ENCODE measurements at regions not wholly inside any gene's neighbourhood (a gene's known extent, or its start where the extent isn't known, plus 50 kb on each side); places are given as distances from the start of the nearest gene placed in this dataset.
"Not testable (repeated sequence)": the region's sequence is repeated elsewhere in the genome, so short reads cannot be mapped to it uniquely, and the experiment has no call there.

DNA sequence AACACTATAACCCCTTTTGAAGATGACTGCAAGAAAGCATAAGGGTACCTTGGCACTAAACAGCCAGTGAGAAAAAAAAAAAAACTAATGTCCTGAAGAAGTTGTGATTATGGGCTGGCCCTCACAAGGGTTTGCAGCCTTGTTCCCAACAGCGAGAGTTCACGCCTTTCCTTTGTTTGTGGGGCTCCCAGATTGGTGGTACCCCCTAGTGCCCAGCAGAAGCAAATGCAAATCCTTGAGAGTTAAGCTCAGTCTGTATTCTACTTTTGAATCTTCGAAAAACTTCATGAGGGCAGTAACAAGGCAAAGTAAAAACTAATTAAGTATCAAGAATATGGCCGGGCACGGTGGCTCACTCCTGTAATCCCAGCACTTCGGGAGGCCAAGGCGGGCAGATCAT is 238.9 kb upstream of the LMO3 start:
- no peak for DNase-seq

DNA sequence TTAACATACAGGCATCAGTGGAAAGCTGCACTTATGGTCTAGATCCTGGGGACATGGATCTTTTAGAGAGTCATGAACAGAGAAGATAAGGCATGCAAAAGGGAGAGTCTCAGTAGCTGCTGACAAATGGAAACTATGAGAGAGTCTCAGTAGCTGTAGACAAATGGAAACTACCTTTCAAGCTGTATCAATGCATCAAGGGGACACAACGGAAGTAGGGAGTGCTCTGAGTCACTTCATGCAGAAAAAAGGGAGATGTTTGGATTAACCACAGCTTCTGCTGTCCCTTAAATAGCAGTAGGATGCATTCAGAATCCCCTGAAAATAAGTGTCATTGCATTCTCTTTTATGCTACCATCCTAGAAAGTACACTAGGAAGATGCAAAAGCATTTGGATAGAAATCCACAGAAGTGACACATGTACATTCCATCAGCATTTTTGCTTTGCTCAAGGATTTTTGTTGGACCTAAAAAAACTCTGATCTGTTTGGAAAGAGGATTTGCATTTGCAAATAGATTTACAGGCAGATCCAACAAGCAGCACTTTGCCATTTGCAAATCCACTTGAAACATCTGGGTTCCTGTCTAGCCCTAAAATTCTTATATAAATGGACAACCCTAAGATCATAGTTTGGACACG is 227.5 kb upstream of the LMO3 start:
- DNase-seq = no peak

DNA sequence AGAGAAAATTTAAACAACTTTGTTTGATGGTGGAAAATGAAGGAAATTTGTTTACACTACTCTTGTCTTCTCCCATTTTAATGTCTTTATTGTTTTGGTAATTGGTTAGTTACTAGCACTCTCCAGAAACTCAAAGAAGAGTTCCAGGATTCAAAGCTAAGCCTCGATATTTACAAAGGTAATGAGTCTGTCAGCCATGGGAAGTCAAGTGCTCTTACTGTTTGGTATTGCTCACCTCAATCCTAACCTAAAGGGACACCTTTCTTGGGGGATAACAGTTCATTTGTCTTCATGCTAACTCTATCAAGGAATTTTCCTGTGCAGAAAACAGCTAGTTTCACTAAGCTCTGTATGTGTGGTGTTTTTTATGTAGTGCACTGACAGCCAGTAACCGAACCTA is 222.9 kb upstream of the LMO3 start:
- DNase-seq = no peak

DNA sequence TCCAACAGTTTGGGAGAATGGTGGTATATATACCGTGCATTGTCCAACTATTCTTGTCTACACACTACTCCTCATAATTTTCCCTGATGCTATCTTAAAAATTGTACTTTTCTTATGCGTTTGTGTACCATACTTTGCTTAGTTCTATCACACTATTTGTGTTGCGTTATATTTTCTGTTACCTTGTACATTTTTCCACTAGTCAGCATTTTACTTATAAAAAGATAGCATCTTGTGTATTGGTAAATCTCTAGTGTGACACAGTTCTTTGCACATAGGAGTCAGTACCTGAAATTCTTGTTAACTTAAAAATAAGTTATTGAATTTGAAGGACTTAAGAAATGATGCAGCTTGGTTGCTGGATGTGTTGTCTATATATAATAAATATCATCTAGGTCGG is 201.8 kb upstream of the LMO3 start:
- DNase-seq = no peak

DNA sequence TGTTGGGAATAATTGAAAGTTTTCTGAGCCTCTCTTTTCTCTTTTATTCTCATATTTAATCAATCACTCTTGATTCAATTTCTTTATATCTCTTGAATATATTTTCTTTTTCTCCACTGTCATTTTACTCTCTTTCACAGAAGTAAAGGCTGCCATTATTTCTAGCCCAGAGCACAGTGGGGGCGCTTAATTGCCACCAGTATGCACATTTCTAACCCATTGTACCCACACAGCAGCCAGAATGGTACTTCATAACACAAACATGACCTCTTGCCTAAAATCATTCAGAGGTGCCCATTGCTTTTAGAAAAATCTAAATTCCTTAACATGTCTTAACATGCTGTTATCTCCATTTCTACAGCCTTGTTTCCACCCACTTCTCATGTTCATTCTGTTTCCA is 190.2 kb upstream of the LMO3 start:
- DNase-seq = no peak

DNA sequence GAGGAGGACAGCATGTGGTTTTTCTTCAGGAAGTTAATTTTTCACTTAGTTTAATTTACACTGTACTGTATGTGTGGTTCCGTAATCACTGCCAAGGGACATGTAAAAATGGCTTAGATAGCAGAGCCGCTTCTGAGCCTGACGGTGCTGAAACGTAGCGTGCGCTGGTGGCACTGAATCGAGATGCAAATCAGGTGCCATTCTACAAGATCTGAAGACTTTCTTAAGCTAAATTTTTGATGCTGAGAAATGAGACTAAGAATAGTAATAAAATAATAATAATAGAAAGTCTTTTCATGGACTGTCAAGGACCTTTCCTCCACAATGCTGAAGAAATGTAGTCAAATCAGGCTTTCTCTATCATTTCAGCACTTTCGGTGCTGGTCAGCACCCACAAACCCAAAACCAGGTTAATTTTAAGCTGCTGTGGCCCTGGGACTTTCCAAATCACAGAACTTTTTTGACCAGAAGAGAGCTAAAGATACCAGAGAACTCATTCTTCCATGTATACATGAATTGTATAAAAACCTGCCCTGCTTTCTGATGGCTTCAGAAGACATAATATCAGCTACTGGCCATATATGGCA is 183.3 kb upstream of the LMO3 start:
- DNase-seq = no peak

DNA sequence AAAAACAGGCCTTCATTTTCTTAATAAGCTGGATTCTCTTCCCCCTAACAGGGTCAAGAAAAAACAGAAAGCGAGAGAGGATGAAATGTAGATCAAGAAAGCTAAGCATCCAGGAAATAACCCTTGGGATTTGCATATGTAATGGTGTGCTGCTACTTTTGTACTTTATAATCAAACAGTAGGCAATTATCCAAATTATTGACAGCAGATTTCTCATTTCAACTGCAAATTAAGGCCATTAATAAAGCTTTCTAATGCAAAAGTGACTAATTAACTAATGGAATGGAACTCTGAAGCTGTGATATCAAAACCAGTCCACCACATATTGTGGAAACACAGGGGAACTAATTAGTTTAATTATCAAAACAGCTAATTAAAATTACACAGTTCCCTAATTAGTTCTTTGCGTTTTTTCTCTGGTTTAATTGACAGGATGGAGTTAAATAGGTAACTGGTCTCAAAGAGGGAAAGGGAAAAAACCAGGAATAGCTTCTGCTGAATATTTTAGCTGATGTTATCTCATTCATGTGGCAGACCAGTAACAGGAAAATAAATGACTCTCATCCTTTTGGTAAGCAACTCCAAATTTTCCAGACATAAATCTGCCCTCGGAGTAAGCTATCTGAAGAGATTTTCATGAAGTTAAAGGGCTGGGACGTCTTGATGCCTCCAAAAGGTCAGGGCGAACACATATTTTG is 182.7 kb upstream of the LMO3 start:
- no peak for DNase-seq

DNA sequence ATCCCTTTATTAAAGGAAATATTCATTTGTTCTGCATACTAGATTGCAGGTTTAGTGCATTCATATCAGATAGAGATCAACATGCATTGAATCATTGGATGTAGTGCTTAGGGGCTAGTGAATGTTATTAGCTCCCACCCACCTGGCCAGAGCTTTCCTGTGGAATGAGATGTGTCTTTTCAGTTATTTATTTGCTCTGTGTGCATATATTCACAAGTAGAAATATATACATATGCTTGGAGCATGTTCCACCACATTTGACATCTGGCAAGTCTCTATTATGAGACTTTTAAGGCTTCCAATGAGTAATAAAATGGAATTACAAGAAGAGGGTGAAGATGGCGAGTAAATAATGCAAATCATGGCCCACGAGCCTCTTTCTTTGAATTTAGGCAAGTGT is 180.0 kb upstream of the LMO3 start:
- DNase-seq = no peak

DNA sequence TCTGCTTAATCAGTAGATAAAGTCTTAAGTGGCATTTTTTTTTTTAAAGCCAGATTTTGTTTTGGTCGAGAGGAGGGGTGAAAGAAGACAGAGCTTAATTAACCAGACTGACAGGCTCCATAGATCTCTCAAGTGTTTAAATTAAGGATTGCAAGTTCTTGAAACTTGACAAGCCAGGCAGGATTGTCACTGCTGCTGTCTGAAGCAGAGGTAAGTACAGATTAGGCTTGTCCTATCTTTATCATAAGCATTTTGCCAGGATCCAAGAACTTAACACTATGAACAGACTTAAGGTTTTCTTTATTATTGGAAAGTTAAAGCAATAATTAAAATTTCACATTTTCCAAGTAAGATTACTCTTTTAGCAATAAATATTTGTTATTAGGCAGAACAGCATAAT is 179.6 kb upstream of the LMO3 start:
- DNase-seq = no peak

DNA sequence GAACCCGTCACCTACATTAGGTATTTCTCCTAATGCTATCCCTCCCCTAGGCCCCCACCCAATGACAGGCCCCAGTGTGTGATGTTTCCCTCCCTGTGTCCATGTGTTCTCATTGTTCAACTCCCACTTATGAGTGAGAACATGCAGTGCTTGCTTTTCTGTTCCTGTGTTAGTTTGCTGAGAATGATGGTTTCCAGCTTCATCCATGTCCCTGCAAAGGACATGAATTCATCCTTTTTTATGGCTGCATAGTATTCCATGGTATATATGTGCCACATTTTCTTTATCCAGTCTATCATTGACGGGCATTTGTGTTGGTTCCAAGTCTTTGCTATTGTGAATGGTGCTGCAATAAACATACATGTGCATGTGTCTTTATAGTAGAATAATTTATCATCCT is 163.2 kb upstream of the LMO3 start:
- DNase-seq = not testable (repeated sequence)

DNA sequence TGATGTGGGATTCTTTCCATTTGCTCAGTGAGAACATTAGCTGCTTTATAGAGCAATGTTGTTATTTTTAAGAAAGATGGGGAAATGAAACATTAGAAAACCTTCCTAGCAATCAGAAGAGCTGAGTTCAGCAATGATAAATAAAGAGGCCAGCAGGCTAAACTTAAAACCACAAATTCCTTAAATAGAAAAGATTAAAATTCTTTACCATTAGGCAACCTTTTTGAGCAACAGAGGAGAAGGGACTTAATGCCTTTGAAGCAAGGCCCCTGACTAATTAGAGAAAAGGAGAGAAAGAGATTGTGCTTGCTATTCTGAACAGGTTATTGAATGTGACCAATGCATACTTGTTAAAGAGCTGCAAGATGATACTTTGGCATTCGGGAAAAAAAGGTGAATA is 160.8 kb upstream of the LMO3 start:
- no peak for DNase-seq

DNA sequence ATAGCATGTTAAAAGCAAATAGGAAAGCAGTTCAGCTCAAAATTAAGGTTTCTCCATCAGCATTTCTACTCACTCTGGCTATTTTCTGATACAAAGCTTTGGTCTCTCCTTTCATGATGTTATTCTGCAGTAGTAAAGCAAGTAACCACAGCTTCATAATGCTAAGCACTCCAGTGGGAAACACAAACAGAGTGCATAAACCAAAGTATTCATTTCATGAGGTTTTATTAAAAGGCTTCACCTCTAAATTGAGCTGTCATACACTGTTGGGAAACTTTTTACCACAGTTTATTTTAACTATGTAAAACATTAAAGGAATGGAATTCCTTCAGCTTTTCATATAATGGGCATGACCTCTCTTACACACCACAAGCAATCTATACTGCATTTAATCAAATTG is 157.9 kb upstream of the LMO3 start:
- no peak for DNase-seq

DNA sequence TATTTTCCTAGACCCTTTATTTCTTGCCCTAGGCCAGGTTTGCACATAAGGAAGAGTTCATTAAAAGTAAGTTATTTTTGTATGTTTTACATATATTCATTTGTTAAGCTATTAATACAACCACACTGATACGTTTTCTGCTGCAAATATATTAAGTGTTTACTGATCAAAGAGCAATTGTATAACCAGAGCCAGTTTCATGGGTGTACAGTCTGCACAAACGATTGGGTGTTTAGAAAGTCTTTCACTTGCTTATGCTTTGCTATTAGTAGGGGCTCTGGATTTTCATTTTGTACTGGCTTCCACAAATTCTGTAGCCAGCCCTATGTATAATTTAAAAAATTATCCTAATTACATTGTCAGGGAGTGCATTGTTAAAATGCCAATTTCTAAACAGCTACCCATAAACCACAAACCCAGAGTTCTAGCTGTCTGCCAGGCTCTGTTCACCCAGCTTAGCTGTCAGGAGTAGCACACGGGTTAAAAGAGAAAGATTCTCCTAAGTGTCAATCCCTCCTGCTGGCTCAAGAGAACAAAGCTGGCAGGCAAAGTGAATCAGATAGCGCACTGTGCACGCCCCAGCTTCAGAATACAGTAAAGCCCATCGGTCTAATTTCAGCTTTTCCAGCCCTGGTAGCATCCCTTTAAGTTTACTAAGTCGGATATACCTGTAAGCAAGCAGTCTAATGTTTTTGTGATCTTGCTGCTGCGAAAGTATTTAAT is 151.0 kb upstream of the LMO3 start:
- no peak for DNase-seq

DNA sequence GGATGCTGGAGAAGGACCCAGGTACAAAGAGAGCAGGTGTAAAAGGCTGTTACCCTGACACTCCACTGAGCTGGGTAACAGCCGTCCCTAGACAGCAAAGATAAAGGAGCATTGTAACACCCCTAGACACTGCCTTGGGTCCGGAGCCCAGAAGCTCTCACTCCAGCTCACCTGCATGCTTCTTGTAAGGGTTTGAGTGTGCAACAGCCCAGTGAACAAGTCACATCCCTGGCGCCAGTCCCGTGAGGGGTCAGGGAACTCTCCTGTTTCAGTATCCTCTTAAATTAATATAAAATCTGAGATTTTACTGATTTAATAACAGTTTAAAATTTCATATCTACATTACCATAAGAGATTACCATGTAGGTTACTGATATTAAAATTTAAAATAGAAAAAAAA is 124.8 kb upstream of the LMO3 start:
- DNase-seq = no peak

DNA sequence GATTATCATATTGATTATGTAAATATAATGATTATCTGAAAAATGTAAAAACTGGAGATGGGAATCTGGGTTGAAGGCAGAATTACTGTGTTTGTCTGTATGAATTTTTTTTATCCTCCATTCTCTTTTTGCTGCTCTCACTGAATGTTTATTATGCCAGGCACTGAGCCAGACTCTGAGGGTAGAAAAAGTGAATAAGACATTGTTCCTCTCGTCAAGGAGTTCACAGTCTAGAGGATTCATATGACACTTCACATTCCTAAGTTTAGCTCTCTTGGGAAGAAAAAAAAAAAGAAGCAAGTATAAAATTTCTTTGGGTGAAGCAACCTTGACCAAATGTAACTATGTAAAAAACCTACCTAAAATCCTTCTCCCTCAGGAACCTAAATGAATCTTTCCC is 120.9 kb upstream of the LMO3 start:
- no peak for DNase-seq

DNA sequence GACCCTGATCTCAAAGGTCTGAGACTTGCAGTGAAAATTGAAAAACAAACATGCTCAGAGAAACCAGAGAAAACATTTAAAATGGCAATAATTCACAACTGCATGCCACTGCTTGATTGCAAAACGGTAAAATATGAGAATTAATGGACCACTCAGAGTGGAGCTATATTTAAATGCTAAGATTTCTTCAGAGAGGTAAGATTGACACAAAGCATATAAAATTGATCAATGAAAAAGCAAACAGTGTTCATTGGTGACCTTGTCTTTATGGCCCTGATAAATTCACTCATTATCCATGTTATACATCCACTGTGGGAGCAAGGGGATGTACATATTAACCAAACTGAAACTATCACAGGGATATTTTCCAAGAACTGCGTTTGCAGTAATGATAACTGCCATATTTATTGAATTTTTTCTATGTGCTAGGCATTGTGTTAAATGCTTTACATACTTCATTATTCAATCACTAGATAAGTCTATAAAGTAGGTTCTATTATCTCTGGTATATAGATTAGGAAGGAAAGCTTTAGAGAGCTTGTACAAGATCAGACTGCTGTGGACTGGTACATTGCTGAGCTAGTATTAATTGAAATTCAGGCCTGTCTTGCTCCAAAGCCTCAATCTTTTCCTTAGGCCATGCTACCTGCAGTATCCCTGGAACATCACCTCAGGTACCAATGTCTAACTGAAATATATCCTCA is 113.9 kb upstream of the LMO3 start:
- DNase-seq = no peak

DNA sequence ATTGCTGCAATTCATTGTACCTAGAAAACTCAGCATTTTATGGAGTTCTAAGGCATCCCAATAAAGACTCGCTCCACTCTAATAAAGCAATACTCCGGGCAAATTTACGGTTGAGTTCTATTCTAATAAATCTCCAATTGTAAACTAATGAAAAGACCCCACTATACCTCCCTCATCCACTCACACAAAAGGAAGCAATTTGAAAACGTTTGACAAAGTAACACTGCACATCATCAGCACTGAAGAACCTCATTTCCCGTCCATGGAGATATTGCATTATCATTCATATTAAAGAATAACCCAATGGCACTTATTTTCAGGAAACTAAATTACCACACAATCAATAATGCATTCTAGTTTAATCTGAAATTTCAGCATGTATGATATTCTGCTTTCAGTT is 111.0 kb upstream of the LMO3 start:
- no peak for DNase-seq

DNA sequence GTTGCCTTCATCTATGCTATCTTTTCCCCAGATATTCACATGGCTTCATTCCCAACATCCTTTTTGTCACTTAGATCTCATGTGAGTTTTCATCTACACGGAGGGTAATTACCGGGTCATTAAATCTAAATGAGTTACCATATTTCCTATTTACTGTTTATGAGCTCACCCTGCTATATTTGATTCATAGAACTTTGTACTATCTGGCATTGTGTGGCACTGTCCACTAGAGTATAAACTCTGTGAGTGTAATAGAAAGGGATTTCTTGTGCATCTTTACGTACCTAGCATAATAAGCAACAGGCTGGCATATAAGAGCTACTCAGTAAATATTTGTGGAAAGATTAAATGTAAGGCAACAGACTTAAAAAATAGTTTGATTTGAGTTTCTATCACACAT is 86.1 kb upstream of the LMO3 start:
- no peak for DNase-seq

DNA sequence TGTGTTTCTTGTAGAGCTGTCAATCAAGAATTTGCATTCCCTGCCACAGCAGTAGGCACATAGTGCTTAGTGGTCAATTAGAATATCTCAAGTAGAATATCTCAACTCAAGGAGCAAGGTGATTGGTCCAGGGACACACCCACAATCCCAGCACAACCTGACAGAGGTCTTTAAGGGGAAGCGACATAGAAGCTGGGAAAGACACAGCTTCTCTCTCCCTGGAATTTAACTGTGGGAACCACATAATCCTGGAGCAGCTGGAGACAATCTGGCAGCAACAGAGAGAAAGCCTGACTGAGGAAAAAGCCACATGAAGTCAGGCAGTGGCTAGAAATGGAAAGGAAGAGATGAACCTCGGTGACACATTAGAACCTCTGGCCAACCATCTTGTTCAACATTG is 85.7 kb upstream of the LMO3 start:
- DNase-seq = no peak

DNA sequence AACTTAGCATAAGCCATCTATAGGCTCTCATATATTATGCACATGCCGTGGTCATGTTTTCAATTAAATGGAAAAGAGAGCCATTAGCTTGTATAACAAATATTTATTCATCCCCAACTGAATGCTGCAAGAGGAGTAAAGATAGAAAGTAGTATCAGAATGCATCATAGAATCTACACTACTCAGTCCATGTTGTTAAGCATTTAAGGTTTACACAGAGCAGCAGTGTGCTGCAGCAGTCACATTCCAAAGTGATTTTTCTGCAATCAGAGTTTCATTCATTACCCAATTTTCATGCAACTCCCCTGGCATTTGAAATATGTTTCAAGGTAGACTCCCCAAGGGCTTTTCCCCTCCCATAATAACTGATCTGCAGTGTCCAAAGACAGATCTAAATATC is 82.2 kb upstream of the LMO3 start:
- no peak for DNase-seq

DNA sequence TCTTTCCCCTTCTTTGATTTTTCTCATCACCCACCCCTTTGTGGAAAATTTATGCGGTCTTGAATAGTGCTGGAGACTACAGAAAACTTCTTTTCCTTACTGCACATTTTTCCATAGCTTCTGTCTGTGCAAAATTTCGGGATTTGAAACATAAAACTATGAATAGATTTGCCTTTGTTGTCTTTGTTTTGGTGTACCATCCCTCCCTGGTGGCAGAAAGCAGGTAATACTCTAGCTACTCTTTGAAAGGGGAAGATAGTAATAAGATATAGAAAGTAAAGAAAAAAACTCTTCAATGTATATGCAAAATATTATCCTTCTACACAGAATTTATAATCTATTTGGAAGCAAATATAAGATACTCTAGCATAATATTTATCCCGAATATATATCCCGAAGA is 79.1 kb upstream of the LMO3 start:
- DNase-seq = no peak

DNA sequence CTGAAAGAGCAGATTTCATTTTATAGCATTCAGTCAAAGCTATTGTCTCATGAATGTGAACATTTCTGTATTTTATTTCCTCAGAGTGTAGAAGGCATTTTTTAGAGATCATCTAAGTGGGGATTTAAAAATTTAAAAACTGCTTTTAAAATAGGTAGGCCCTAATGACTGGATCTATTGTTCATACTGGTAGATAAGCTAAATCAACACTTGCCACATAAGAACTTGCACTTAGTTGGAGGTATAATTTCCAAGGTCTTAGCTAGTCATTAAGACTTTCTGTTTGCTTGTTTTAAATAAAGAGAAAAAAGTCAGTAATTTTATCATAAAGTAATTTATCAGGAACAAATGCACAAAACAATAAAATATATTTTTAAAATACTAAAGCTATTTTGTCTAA is 75.2 kb upstream of the LMO3 start:
- DNase-seq = no peak

DNA sequence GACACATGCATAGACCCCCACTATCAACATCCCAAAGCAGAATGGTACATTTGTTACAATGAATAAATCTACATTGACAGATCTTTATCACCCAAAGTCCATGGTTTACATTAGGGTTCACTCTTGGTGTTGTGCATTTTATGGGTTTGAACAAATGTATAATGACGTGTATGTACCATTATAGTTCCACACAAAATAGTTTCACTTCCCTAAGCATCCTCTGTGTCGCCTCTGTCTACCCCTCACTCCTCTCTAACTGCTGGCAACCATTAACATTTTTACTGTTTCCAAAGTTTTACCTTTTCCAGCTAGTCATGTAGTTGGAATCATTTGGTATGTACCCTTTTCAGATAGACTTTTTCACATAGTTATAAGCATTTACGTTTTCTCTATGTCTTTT is 69.5 kb upstream of the LMO3 start:
- no peak for DNase-seq

Measured in occipital lobe (tissue), 1 donor.